Neuronal stem cell (in vitro differentiated cells): ENCODE measurements at regions not wholly inside any gene's neighbourhood (a gene's known extent, or its start where the extent isn't known, plus 50 kb on each side); places are given as distances from the start of the nearest gene placed in this dataset.

Source experiments
- DNase-seq: peaks from one replicate; pipeline ENCODE4 v3.0.0-alpha.2; 2013; ENCODE audit warnings: low spot score
- H2AFZ ChIP-seq: one replicate; pipeline ENCODE4 v1.6.1; 2013; ENCODE audit warnings: mild to moderate bottlenecking, low read length, inconsistent platforms
- H2AK5ac ChIP-seq: 2 replicates; pipeline ENCODE4 v1.6.1; 2013; ENCODE audit warnings: low read depth, mild to moderate bottlenecking, inconsistent platforms, low read length, moderate library complexity, mixed read lengths
- H2BK120ac ChIP-seq: 2 replicates; pipeline ENCODE4 v1.6.1; 2013; ENCODE audit warnings: low read depth, mild to moderate bottlenecking, inconsistent platforms, low read length, moderate library complexity, mixed read lengths
- H2BK12ac ChIP-seq: one replicate; pipeline ENCODE4 v1.6.1; 2013; ENCODE audit warnings: low read length, inconsistent platforms
- H2BK15ac ChIP-seq: 2 replicates; pipeline ENCODE4 v1.6.1; 2013; ENCODE audit warnings: mild to moderate bottlenecking, low read length, inconsistent platforms, mixed read lengths
- H2BK5ac ChIP-seq: one replicate; pipeline ENCODE4 v1.6.1; 2013; ENCODE audit warnings: inconsistent platforms, mild to moderate bottlenecking, low read length, moderate library complexity
- H3K14ac ChIP-seq: one replicate; pipeline ENCODE4 v1.6.1; 2013; ENCODE audit warnings: low read length, inconsistent platforms
- H3K18ac ChIP-seq: 2 replicates; pipeline ENCODE4 v1.6.1; 2013; ENCODE audit warnings: low read length, inconsistent platforms
- H3K23ac ChIP-seq: 2 replicates; pipeline ENCODE4 v1.6.1; 2013; ENCODE audit warnings: low read depth, mild to moderate bottlenecking, mixed read lengths, low read length, inconsistent platforms; ENCODE audit not compliant: poor library complexity
- H3K27ac ChIP-seq: replicated peaks from 3 replicates; pipeline ENCODE4 v1.5.1; 2013; ENCODE audit warnings: low read length, inconsistent platforms
- H3K27me3 ChIP-seq, 3 experiments: 2 replicates each; pipeline ENCODE4 v1.6.1; 2013; ENCODE audit warnings: low read length in 3 of 3, mild to moderate bottlenecking in 2 of 3, inconsistent platforms in 1 of 3, low read depth in 1 of 3, mixed read lengths in 1 of 3, moderate library complexity in 1 of 3; ENCODE audit not compliant: control insufficient read depth in 3 of 3, insufficient read depth in 3 of 3
- H3K36me3 ChIP-seq, 2 donors: replicated peaks in 1 of 2; 2 replicates each; pipeline ENCODE4 v1.6.1; 2013; ENCODE audit warnings: low read length in 2 of 2; ENCODE audit not compliant: control insufficient read depth in 2 of 2, insufficient read depth in 2 of 2
- H3K4ac ChIP-seq: 2 replicates; pipeline ENCODE4 v1.6.1; 2013; ENCODE audit warnings: inconsistent platforms, mild to moderate bottlenecking, low read length, moderate library complexity
- H3K4me1 ChIP-seq, 2 donors: 1 replicate in 1 of 2; 2 replicates in 1 of 2; pipeline ENCODE4 v1.6.1; 2013; ENCODE audit warnings: low read length in 2 of 2, low read depth in 1 of 2; ENCODE audit not compliant: control insufficient read depth in 2 of 2, insufficient read depth in 1 of 2
- H3K4me2 ChIP-seq: one replicate; pipeline ENCODE4 v1.6.1; 2013; ENCODE audit warnings: mild to moderate bottlenecking, low read length, inconsistent platforms; ENCODE audit not compliant: insufficient read depth, poor library complexity, severe bottlenecking
- H3K4me3 ChIP-seq, 2 donors: 2 replicates each; pipeline ENCODE4 v1.5.1; 2013; ENCODE audit warnings: low read length in 2 of 2, mild to moderate bottlenecking in 2 of 2, inconsistent platforms in 1 of 2, moderate library complexity in 1 of 2
- H3K79me1 ChIP-seq: one replicate; pipeline ENCODE4 v1.6.1; 2013; ENCODE audit warnings: low read depth, mild to moderate bottlenecking, inconsistent platforms, low read length, moderate library complexity
- H3K9ac ChIP-seq: one replicate; pipeline ENCODE4 v1.6.1; 2013; ENCODE audit warnings: mild to moderate bottlenecking, low read depth, low read length, inconsistent platforms; ENCODE audit not compliant: poor library complexity
- H3K9me3 ChIP-seq, 2 donors: replicated peaks in 1 of 2; 2 replicates each; pipeline versions ENCODE3 to v1.6.1; 2013; ENCODE audit warnings: low read length in 2 of 2, mild to moderate bottlenecking in 2 of 2, inconsistent platforms in 1 of 2, low read depth in 1 of 2, mixed read lengths in 1 of 2, moderate library complexity in 1 of 2; ENCODE audit not compliant: control insufficient read depth in 2 of 2, insufficient read depth in 1 of 2
- H4K8ac ChIP-seq: one replicate; pipeline ENCODE4 v1.6.1; 2013; ENCODE audit warnings: low read depth, mild to moderate bottlenecking, inconsistent platforms, low read length, moderate library complexity
- H4K91ac ChIP-seq: one replicate; pipeline ENCODE4 v1.6.1; 2013; ENCODE audit warnings: low read length, low read depth, mild to moderate bottlenecking, inconsistent platforms; ENCODE audit not compliant: poor library complexity
- WGBS, 2 donors: extraction: QIAGEN DNeasy Blood & Tissue Kit; methylation state at CpG; one replicate each; pipeline ENCODE4 v1.1.7; 2013; ENCODE audit warnings: missing lambda C conversion rate in 2 of 2, mixed read lengths in 1 of 2; ENCODE audit not compliant: insufficient read length in 2 of 2, insufficient replicate concordance in 1 of 2; ENCODE audit errors: extremely low coverage in 2 of 2; 5-methylcytosine and 5-hydroxymethylcytosine counted together

GRCh38 chr18:67926929-67927864 lies 410.7 kb upstream of the DSEL start:
- Histone ChIP-seq H2BK5ac (no peak overlapping the region), H3K36me3 (no peaks in the 10 kb centered on the region), H2AK5ac (no peak overlapping the region), H3K14ac (no peak overlapping the region), H3K9ac (no peak overlapping the region), H3K27me3 (no peaks in the 10 kb centered on the region), H3K4me2 (no peak overlapping the region), H3K4me3 (no peak overlapping the region), H3K18ac (no peak overlapping the region), H2BK15ac (no peak overlapping the region), H3K79me1 (no peaks in the 10 kb centered on the region), H4K91ac (no peak overlapping the region), H3K9me3 (no peaks in the 10 kb centered on the region), H2BK12ac (no peak overlapping the region), H3K4me1 (no peaks in the 10 kb centered on the region), H2BK120ac (no peak overlapping the region), H3K23ac (no peak overlapping the region), H3K27ac (no peak overlapping the region), H4K8ac (no peak overlapping the region), H3K4ac (no peak overlapping the region), H2AFZ (no peak overlapping the region)
- no CpG with 5 or more reads among the region's 4 CpGs for WGBS, 2 donors
- DNase-seq: no peak

DNA sequence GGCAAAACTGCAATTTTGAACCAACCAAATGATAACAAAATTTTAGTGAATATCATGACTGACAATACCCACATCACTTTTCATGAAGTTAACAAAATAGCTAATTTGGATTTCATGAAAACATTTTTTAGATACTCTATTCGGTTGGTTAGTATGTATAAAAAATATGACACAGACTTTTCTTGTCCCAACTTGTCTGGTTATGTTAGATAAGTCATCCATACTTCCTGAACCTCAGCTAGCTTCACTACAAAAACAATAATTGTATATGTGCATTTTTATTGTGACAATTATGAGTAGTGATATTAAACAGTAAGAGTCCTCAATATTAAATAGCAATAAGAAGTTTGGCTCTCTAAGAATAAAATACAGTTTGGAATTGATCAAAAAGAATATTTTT lies 408.1 kb upstream of the DSEL start:
- no peak overlapping the region for H2AK5ac ChIP-seq
- H4K8ac ChIP-seq: no peak overlapping the region
- no peak overlapping the region for H3K4me2 ChIP-seq
- no peak overlapping the region for H2BK15ac ChIP-seq
- no peak overlapping the region for H3K14ac ChIP-seq
- H2AFZ ChIP-seq: no peak overlapping the region
- H2BK12ac ChIP-seq: no peak overlapping the region
- H3K23ac ChIP-seq: no peak overlapping the region
- no peaks in the 10 kb centered on the region for H3K9me3 ChIP-seq
- no peaks in the 10 kb centered on the region for H3K36me3 ChIP-seq
- H2BK5ac ChIP-seq: no peak overlapping the region
- WGBS, 2 donors: no CpG with 5 or more reads among the region's 1 CpG
- H3K4ac ChIP-seq: no peak overlapping the region
- H4K91ac ChIP-seq: no peak overlapping the region
- H2BK120ac ChIP-seq: no peak overlapping the region
- H3K27ac ChIP-seq: no peak overlapping the region
- H3K27me3 ChIP-seq: no peaks in the 10 kb centered on the region
- H3K4me1 ChIP-seq: no peaks in the 10 kb centered on the region
- no peak overlapping the region for H3K9ac ChIP-seq
- H3K18ac ChIP-seq: no peak overlapping the region
- H3K79me1 ChIP-seq: no peaks in the 10 kb centered on the region
- H3K4me3 ChIP-seq: no peak overlapping the region
- DNase-seq: no peak

- Histone ChIP-seq H3K14ac (no peak overlapping the region), H2BK15ac (no peak overlapping the region), H3K79me1 (no peaks in the 10 kb centered on the region), H3K4me1 (no peaks in the 10 kb centered on the region), H4K8ac (no peak overlapping the region), H3K9me3 (peaks cover 0 to 2% of the 10 kb centered on the region in 2 donors), H3K4ac (no peak overlapping the region), H4K91ac (no peak overlapping the region), H2BK5ac (no peak overlapping the region), H2BK12ac (no peak overlapping the region), H3K36me3 (no peaks in the 10 kb centered on the region), H3K18ac (no peak overlapping the region), H3K4me3 (no peak overlapping the region), H3K9ac (no peak overlapping the region), H3K23ac (no peak overlapping the region), H2AK5ac (no peak overlapping the region), H3K27ac (no peak overlapping the region), H2AFZ (no peak overlapping the region), H3K27me3 (no peaks in the 10 kb centered on the region), H2BK120ac (no peak overlapping the region), H3K4me2 (no peak overlapping the region)
- no peak for DNase-seq
- WGBS, 2 donors: no CpG with 5 or more reads among the region's 1 CpG
These were observed 402.8 kb upstream of the DSEL start for GRCh38 chr18:67919316-67919715.

DNA sequence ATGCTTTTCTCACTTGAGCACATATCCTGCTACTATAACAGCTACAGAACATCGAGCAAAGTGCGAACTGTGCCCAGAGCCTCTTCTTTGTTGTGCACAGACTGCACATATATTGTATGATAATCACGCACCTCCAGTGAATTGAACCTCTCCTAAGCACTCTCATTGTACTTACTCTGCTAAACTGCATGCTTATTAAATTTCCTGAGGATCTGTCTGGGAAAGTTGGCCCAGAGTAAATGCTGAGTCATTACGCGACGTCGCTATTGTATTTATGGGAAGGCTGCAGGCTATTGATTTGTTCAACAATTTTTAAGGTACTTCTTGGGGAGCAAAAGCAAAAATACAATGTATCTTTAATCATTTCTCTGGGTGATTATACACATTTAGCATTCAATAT lies 399.6 kb upstream of the DSEL start:
- H3K79me1 ChIP-seq: no peaks in the 10 kb centered on the region
- H3K4me2 ChIP-seq: no peak overlapping the region
- H2BK15ac ChIP-seq: no peak overlapping the region
- H3K27me3 ChIP-seq: no peaks in the 10 kb centered on the region
- H3K4ac ChIP-seq: no peak overlapping the region
- no peak for DNase-seq
- no peak overlapping the region for H3K9ac ChIP-seq
- no peak overlapping the region for H4K91ac ChIP-seq
- H2BK12ac ChIP-seq: no peak overlapping the region
- no peak overlapping the region for H2AK5ac ChIP-seq
- no peaks in the 10 kb centered on the region for H3K36me3 ChIP-seq
- no peak overlapping the region for H3K27ac ChIP-seq
- no peak overlapping the region for H3K4me3 ChIP-seq
- no peak overlapping the region for H2BK120ac ChIP-seq
- H4K8ac ChIP-seq: no peak overlapping the region
- H2BK5ac ChIP-seq: no peak overlapping the region
- no CpG with 5 or more reads among the region's 7 CpGs for WGBS, 2 donors
- peaks cover 0 to 2% of the 10 kb centered on the region in 2 donors for H3K9me3 ChIP-seq
- H3K4me1 ChIP-seq: no peaks in the 10 kb centered on the region
- H3K23ac ChIP-seq: no peak overlapping the region
- H3K18ac ChIP-seq: no peak overlapping the region
- H3K14ac ChIP-seq: no peak overlapping the region
- no peak overlapping the region for H2AFZ ChIP-seq
